ENCODE measurements at regions not wholly inside any gene's neighbourhood (a gene's known extent, or its start where the extent isn't known, plus 50 kb on each side); places are given as distances from the start of the nearest gene placed in this dataset.

- TF ChIP-seq CTCF (conservative IDR thresholded peaks at IDR 0.05): no peak
- H3K27ac ChIP-seq: no peak overlapping the region
These were observed 107.9 kb upstream of the SLC7A1 start for GRCh38 chr13:29703421-29703820.

- TF ChIP-seq CTCF (conservative IDR thresholded peaks at IDR 0.05): no peak
- no peak overlapping the region for H3K27ac ChIP-seq
These were observed 107.4 kb upstream of the SLC7A1 start for GRCh38 chr13:29702912-29703351.

- H3K27ac ChIP-seq: no peak overlapping the region
- TF ChIP-seq CTCF (conservative IDR thresholded peaks at IDR 0.05): no peak
These were observed 102.6 kb upstream of the SLC7A1 start for GRCh38 chr13:29698106-29698505.

GRCh38 chr13:29696606-29697005 is 101.1 kb upstream of the SLC7A1 start:
- no peak overlapping the region for H3K27ac ChIP-seq
- TF ChIP-seq CTCF (conservative IDR thresholded peaks at IDR 0.05): no peak

- TF ChIP-seq CTCF (conservative IDR thresholded peaks at IDR 0.05): no peak; the same call in 1 of the 2 replicates
These were observed 97.9 kb upstream of the SLC7A1 start for GRCh38 chr13:29693275-29693945.

GRCh38 chr13:29689548-29689947 is 94.1 kb upstream of the SLC7A1 start:
- no peak for TF ChIP-seq CTCF (conservative IDR thresholded peaks at IDR 0.05)

More at GRCh38 chr13:29693275-29693945, 97.9 kb upstream of the SLC7A1 start:
- H3K27ac ChIP-seq: no peak overlapping the region

GRCh38 chr13:29688193-29688592 is 92.7 kb upstream of the SLC7A1 start:
- H3K27ac ChIP-seq: no peak overlapping the region
- TF ChIP-seq CTCF (conservative IDR thresholded peaks at IDR 0.05): no peak

More at GRCh38 chr13:29689548-29689947, 94.1 kb upstream of the SLC7A1 start:
- no peak overlapping the region for H3K27ac ChIP-seq

All from VCaP (cell line).